Stomach (tissue), 4 donors: ENCODE measurements at regions not wholly inside any gene's neighbourhood (a gene's known extent, or its start where the extent isn't known, plus 50 kb on each side); places are given as distances from the start of the nearest gene placed in this dataset.

Experiments used
- EP300 ChIP-seq: sonication (generic); formaldehyde crosslinking; IDR thresholded peaks from one replicate; pipeline ENCODE4 v1.6.1; 2017; ENCODE audit warnings: antibody characterized with exemption
- POLR2A ChIP-seq, 4 donors: fragments of 450-650 bp; IDR thresholded peaks; one replicate each; pipeline ENCODE4 v1.6.1; 2016; ENCODE audit warnings: antibody characterized with exemption in 4 of 4, control low read depth in 2 of 4, mild to moderate bottlenecking in 1 of 4, moderate library complexity in 1 of 4
- POLR2AphosphoS5 ChIP-seq, 3 donors: sonication (generic); formaldehyde crosslinking; IDR thresholded peaks; one replicate each; pipeline ENCODE4 v1.6.1; 2016; ENCODE audit warnings: antibody characterized with exemption in 3 of 3
- TF ChIP-seq, protein P1 (sequence below), 7 experiments: fragments of 450-650 bp in 4 of 7; fragments of 200-600 bp in 3 of 7; sonication (generic) in 3 of 7; IDR thresholded peaks; one replicate each; pipeline ENCODE4 v1.5.1; 2016 to 2019; ENCODE audit warnings: antibody characterized with exemption in 7 of 7, control low read depth in 2 of 7, mild to moderate bottlenecking in 1 of 7

- TF ChIP-seq, protein P1, sequence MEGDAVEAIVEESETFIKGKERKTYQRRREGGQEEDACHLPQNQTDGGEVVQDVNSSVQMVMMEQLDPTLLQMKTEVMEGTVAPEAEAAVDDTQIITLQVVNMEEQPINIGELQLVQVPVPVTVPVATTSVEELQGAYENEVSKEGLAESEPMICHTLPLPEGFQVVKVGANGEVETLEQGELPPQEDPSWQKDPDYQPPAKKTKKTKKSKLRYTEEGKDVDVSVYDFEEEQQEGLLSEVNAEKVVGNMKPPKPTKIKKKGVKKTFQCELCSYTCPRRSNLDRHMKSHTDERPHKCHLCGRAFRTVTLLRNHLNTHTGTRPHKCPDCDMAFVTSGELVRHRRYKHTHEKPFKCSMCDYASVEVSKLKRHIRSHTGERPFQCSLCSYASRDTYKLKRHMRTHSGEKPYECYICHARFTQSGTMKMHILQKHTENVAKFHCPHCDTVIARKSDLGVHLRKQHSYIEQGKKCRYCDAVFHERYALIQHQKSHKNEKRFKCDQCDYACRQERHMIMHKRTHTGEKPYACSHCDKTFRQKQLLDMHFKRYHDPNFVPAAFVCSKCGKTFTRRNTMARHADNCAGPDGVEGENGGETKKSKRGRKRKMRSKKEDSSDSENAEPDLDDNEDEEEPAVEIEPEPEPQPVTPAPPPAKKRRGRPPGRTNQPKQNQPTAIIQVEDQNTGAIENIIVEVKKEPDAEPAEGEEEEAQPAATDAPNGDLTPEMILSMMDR (IDR thresholded peaks at IDR 0.05), result no peak
- TF ChIP-seq POLR2AphosphoS5 (IDR thresholded peaks at IDR 0.05), result no peak
- TF ChIP-seq POLR2A (IDR thresholded peaks at IDR 0.05), result no peak
- no peak for TF ChIP-seq EP300
These were observed 173.7 kb upstream of the ZNF507 start for GRCh38 chr19:32171719-32172151.
